Right lobe of liver (tissue), 4 donors: ENCODE measurements at regions not wholly inside any gene's neighbourhood (a gene's known extent, or its start where the extent isn't known, plus 50 kb on each side); places are given as distances from the start of the nearest gene placed in this dataset.

ENCODE experiments used
- CTCF ChIP-seq, 4 donors: fragments of 200-600 bp in 3 of 4; fragments of 450-650 bp in 1 of 4; IDR thresholded peaks; one replicate each; pipeline versions ENCODE4 v1.5.1 to v1.8.0; 2016 to 2022; ENCODE audit warnings: antibody characterized with exemption in 4 of 4, mild to moderate bottlenecking in 2 of 4
- POLR2A ChIP-seq: fragments of 450-650 bp; IDR thresholded peaks from one replicate; pipeline ENCODE4 v1.6.1; 2017; ENCODE audit warnings: antibody characterized with exemption, mild to moderate bottlenecking
- donor health status: DM: no; HTN: no; CAD: no.
- donor health status: DM: no; HTN: no; CAD: no.
- donor health status: DM: no; HTN: yes; CAD: no.

GRCh38 chr4:72948080-72948479, 121.4 kb downstream of the COX18 start:
- no peak for TF ChIP-seq CTCF (IDR thresholded peaks at IDR 0.05)
- no peak for TF ChIP-seq POLR2A
